ENCODE measurements at regions not wholly inside any gene's neighbourhood (a gene's known extent, or its start where the extent isn't known, plus 50 kb on each side); places are given as distances from the start of the nearest gene placed in this dataset.

DNA sequence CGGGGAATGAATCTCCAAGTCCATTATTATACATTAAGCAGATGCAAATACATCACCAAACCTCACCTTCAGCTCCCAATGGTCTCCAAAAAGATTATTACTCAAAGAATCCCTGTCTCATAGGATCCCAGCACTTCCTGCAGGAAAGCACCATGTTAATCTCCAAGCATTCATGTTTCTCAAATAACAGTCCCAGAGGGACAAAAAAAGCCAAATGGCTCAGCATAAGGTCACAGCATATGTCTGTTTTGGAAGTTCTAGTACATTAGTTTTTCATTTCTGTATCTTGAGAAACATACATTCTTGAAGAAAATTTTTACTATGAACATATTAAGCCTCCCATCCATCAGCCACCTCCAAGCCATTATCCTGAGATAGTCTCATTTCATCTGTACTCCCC is 103.3 kb downstream of the METTL4 start:
- DNase-seq (ENCODE audit: low read depth) = no peak
- Histone ChIP-seq H3K27me3 (ENCODE audit: insufficient read depth, low read length) (no peaks in the 10 kb centered on the region), H3K4me3 (ENCODE audit: insufficient read depth, low read depth, low read length) (no peak overlapping the region), H4K20me1 (ENCODE audit: insufficient read depth, low read length) (no peaks in the 10 kb centered on the region), H3K9me3 (ENCODE audit: insufficient read depth, low read depth, low read length) (no peaks in the 10 kb centered on the region), H3K4me2 (ENCODE audit: low read length) (no peak overlapping the region), H3K9ac (ENCODE audit: low read length) (no peak overlapping the region), H3K27ac (ENCODE audit: low read depth, low read length) (no peak overlapping the region), H2AFZ (ENCODE audit: low read depth, low read length) (no peak overlapping the region), H3K36me3 (ENCODE audit: insufficient read depth, low read length) (no peaks in the 10 kb centered on the region), H3K4me1 (ENCODE audit: insufficient read depth, low read length) (no peaks in the 10 kb centered on the region), H3K79me2 (ENCODE audit: insufficient read depth, low read length) (no peaks in the 10 kb centered on the region)
- Mint-ChIP-seq H3K27me3 (ENCODE audit: low read depth, unreplicated experiment) (no peaks in the 10 kb centered on the region), H3K36me3 (ENCODE audit: low read depth, unreplicated experiment) (no peaks in the 10 kb centered on the region), H3K9me3 (ENCODE audit: unreplicated experiment) (peaks cover 3% of the 10 kb centered on the region), H3K4me1 (ENCODE audit: low read depth, unreplicated experiment) (no peaks in the 10 kb centered on the region), H3K27ac (ENCODE audit: unreplicated experiment) (no peak overlapping the region), H3K4me3 (ENCODE audit: unreplicated experiment) (no peak overlapping the region)
- TF ChIP-seq, protein P1, sequence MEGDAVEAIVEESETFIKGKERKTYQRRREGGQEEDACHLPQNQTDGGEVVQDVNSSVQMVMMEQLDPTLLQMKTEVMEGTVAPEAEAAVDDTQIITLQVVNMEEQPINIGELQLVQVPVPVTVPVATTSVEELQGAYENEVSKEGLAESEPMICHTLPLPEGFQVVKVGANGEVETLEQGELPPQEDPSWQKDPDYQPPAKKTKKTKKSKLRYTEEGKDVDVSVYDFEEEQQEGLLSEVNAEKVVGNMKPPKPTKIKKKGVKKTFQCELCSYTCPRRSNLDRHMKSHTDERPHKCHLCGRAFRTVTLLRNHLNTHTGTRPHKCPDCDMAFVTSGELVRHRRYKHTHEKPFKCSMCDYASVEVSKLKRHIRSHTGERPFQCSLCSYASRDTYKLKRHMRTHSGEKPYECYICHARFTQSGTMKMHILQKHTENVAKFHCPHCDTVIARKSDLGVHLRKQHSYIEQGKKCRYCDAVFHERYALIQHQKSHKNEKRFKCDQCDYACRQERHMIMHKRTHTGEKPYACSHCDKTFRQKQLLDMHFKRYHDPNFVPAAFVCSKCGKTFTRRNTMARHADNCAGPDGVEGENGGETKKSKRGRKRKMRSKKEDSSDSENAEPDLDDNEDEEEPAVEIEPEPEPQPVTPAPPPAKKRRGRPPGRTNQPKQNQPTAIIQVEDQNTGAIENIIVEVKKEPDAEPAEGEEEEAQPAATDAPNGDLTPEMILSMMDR (IDR thresholded peaks at IDR 0.05; ENCODE audit: insufficient read depth, low read depth, low read length) = no peak
- FAIRE-seq = no peak

DNA sequence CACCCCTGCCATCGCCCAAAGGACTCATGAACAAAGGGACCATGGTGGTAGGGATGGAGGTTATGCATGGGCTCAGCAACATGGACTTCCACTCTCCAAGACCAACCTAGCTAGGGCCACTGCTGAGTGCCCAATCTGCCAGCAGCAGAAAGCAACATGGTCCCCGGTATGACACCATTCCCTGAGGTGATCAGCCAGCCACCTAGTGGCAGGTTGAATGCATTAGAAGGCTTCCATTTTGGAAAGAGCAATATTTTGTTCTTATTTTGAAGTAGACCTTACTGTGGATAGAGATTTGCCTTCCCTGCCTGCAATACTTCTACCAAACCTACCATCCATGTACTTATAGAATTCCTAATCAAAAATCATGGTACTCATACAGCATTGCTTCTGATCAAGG is 99.8 kb downstream of the METTL4 start:
- no peak for DNase-seq (ENCODE audit: low read depth)
- H3K36me3 Mint-ChIP-seq (ENCODE audit: low read depth, unreplicated experiment) = no peaks in the 10 kb centered on the region

DNA sequence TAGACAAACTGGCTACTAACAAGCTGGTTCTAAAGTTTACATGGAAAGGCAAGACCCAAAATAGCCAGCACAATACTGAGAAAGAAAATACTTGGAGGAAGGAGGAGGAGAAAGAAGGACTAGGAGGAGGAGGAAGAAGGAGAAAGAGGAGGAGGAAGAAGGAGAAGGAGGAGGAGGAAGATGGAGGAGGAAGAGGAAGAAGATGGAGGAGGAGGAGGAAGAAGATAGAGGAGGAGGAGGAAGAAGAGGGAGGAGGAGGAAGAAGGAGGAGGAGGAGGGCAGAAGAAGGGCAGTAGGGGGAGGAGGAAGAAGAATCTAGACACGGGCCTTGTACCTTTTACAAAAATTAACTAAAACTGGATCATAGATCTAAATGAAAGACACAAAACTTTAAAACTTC is 92.6 kb downstream of the METTL4 start:
- no peak overlapping the region for H3K4me3 Mint-ChIP-seq (ENCODE audit: unreplicated experiment)
- no peak overlapping the region for H3K27ac Mint-ChIP-seq (ENCODE audit: unreplicated experiment)
- Histone ChIP-seq H3K27ac (ENCODE audit: low read depth, low read length) (no peak overlapping the region), H4K20me1 (ENCODE audit: insufficient read depth, low read length) (no peaks in the 10 kb centered on the region), H3K36me3 (ENCODE audit: insufficient read depth, low read length) (no peaks in the 10 kb centered on the region), H3K9ac (ENCODE audit: low read length) (no peak overlapping the region), H3K4me2 (ENCODE audit: low read length) (no peak overlapping the region), H3K4me3 (ENCODE audit: insufficient read depth, low read depth, low read length) (no peak overlapping the region), H3K4me1 (ENCODE audit: insufficient read depth, low read length) (no peaks in the 10 kb centered on the region), H2AFZ (ENCODE audit: low read depth, low read length) (no peak overlapping the region), H3K79me2 (ENCODE audit: insufficient read depth, low read length) (no peaks in the 10 kb centered on the region), H3K27me3 (ENCODE audit: insufficient read depth, low read length) (no peaks in the 10 kb centered on the region), H3K9me3 (ENCODE audit: insufficient read depth, low read depth, low read length) (no peaks in the 10 kb centered on the region)
- DNase-seq (ENCODE audit: low read depth) (no peak), FAIRE-seq (no peak)
- no peaks in the 10 kb centered on the region for H3K36me3 Mint-ChIP-seq (ENCODE audit: low read depth, unreplicated experiment)
- no peaks in the 10 kb centered on the region for H3K4me1 Mint-ChIP-seq (ENCODE audit: low read depth, unreplicated experiment)
- no peaks in the 10 kb centered on the region for H3K9me3 Mint-ChIP-seq (ENCODE audit: unreplicated experiment)
- no peak for TF ChIP-seq EZH2 (IDR thresholded peaks at IDR 0.05; ENCODE audit: insufficient read depth, low read length)
- TF ChIP-seq, protein P1 (IDR thresholded peaks at IDR 0.05; ENCODE audit: insufficient read depth, low read depth, low read length) = no peak
- no peaks in the 10 kb centered on the region for H3K27me3 Mint-ChIP-seq (ENCODE audit: low read depth, unreplicated experiment)

More for the DNA sequence above, 99.8 kb downstream of the METTL4 start:
- Histone ChIP-seq H3K27me3 (ENCODE audit: insufficient read depth, low read length) (no peaks in the 10 kb centered on the region), H3K9ac (ENCODE audit: low read length) (no peak overlapping the region), H3K4me2 (ENCODE audit: low read length) (no peak overlapping the region), H3K4me3 (ENCODE audit: insufficient read depth, low read depth, low read length) (no peak overlapping the region), H2AFZ (ENCODE audit: low read depth, low read length) (no peak overlapping the region), H3K9me3 (ENCODE audit: insufficient read depth, low read depth, low read length) (no peaks in the 10 kb centered on the region), H3K27ac (ENCODE audit: low read depth, low read length) (no peak overlapping the region), H3K4me1 (ENCODE audit: insufficient read depth, low read length) (no peaks in the 10 kb centered on the region), H4K20me1 (ENCODE audit: insufficient read depth, low read length) (no peaks in the 10 kb centered on the region), H3K36me3 (ENCODE audit: insufficient read depth, low read length) (no peaks in the 10 kb centered on the region), H3K79me2 (ENCODE audit: insufficient read depth, low read length) (no peaks in the 10 kb centered on the region)
- no peak overlapping the region for H3K27ac Mint-ChIP-seq (ENCODE audit: unreplicated experiment)
- H3K4me1 Mint-ChIP-seq (ENCODE audit: low read depth, unreplicated experiment) = no peaks in the 10 kb centered on the region
- no peak for FAIRE-seq
- no peak overlapping the region for H3K4me3 Mint-ChIP-seq (ENCODE audit: unreplicated experiment)
- peaks cover 3% of the 10 kb centered on the region for H3K9me3 Mint-ChIP-seq (ENCODE audit: unreplicated experiment)
- no peak for TF ChIP-seq EZH2 (IDR thresholded peaks at IDR 0.05; ENCODE audit: insufficient read depth, low read length)
- TF ChIP-seq, protein P1 (IDR thresholded peaks at IDR 0.05; ENCODE audit: insufficient read depth, low read depth, low read length) = no peak
- H3K27me3 Mint-ChIP-seq (ENCODE audit: low read depth, unreplicated experiment) = peaks cover 4% of the 10 kb centered on the region

Measured in astrocyte (in vitro differentiated cells and primary cell).